NT2/D1 (cell line): ENCODE measurements at regions not wholly inside any gene's neighbourhood (a gene's known extent, or its start where the extent isn't known, plus 50 kb on each side); places are given as distances from the start of the nearest gene placed in this dataset.

Source experiments
- YY1 ChIP-seq: IDR thresholded peaks from 2 replicates; pipeline ENCODE4 v1.6.1; 2011; ENCODE audit not compliant: insufficient read length, insufficient read depth
- ZNF274 ChIP-seq: IDR thresholded peaks from 2 replicates; pipeline ENCODE4 v1.6.1; 2011; ENCODE audit warnings: mild to moderate bottlenecking, low read depth, low read length

DNA sequence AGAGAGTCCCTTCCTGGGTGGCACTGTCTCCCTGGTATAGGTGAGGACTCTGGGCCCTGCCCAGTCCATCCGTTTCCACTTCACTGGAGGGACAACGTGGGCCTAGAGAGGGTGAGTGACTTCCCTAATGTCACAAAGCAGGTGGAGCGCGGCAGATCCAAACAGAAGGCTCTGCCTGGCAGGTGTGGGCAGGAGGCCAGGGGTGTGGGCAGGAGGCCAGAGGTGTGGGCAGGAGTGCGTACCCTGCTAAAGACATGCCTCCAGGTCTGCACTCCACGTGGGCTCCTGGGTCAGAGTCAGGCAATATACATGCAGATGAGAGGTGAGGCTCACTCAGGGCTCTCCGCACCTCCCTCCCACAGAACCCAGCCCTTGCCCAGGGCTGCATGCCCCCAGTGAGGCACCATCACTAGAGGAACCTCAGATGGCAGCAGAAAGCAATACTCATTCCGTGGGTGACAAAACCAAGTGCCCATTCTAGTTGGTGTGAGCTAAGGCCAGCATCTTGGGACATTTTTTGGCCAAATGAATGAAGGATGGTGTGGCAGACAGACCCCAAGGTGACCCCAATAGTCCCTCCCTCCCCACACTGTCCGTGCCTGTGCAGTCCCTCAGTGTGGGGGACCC, 271.6 kb upstream of the RTL1 start:
- TF ChIP-seq YY1 (no peak), ZNF274 (no peak)
